ENCODE measurements at regions not wholly inside any gene's neighbourhood (a gene's known extent, or its start where the extent isn't known, plus 50 kb on each side); places are given as distances from the start of the nearest gene placed in this dataset.

- TF ChIP-seq EZH2phosphoT487 (IDR thresholded peaks at IDR 0.05; ENCODE audit: borderline replicate concordance, low read length), result no peak
- no peak for TF ChIP-seq CTCF (IDR thresholded peaks at IDR 0.05; ENCODE audit: low read depth, low read length, poor library complexity, severe bottlenecking)
These were observed 125.7 kb upstream of the CHST15 start for GRCh38 chr10:124219062-124219461.
